H9 (cell line): ENCODE measurements at regions not wholly inside any gene's neighbourhood (a gene's known extent, or its start where the extent isn't known, plus 50 kb on each side); places are given as distances from the start of the nearest gene placed in this dataset.

Source experiments
- DNase-seq: peaks from one replicate; pipeline ENCODE4 v3.0.0-alpha.2; 2017
- H2AFZ ChIP-seq: one replicate; pipeline ENCODE4 v1.6.1; 2013; ENCODE audit warnings: mild to moderate bottlenecking, low read length, control low read depth, moderate library complexity
- H2AK5ac ChIP-seq: 2 replicates; pipeline ENCODE4 v1.6.1; 2013; ENCODE audit warnings: low read length, control low read depth, mixed read lengths; ENCODE audit not compliant: insufficient read length
- H2BK120ac ChIP-seq: one replicate; pipeline ENCODE4 v1.6.1; 2013; ENCODE audit warnings: low read depth, mild to moderate bottlenecking, low read length, control low read depth, inconsistent platforms; ENCODE audit not compliant: poor library complexity, severe bottlenecking
- H2BK12ac ChIP-seq: 2 replicates; pipeline ENCODE4 v1.6.1; 2013; ENCODE audit warnings: low read length, control low read depth, mixed read lengths, low read depth; ENCODE audit not compliant: insufficient read length
- H2BK15ac ChIP-seq: 2 replicates; pipeline ENCODE4 v1.6.1; 2013; ENCODE audit warnings: low read depth, low read length, control low read depth
- H2BK20ac ChIP-seq: one replicate; pipeline ENCODE4 v1.6.1; 2013; ENCODE audit warnings: low read depth, mild to moderate bottlenecking, low read length, control low read depth, inconsistent platforms; ENCODE audit not compliant: poor library complexity, severe bottlenecking
- H2BK5ac ChIP-seq: 2 replicates; pipeline ENCODE4 v1.6.1; 2013; ENCODE audit warnings: low read length, control low read depth, mixed read lengths; ENCODE audit not compliant: insufficient read length
- H3K14ac ChIP-seq: 2 replicates; pipeline ENCODE4 v1.6.1; 2013; ENCODE audit warnings: low read length, control low read depth; ENCODE audit not compliant: insufficient read depth
- H3K18ac ChIP-seq: 2 replicates; pipeline ENCODE4 v1.6.1; 2013; ENCODE audit warnings: low read depth, mild to moderate bottlenecking, mixed read lengths, low read length, control low read depth; ENCODE audit not compliant: insufficient read length
- H3K23ac ChIP-seq: 2 replicates; pipeline ENCODE4 v1.6.1; 2013; ENCODE audit warnings: low read length, control low read depth, mixed read lengths, low read depth; ENCODE audit not compliant: insufficient read length
- H3K23me2 ChIP-seq: 2 replicates; pipeline ENCODE4 v1.6.1; 2013; ENCODE audit warnings: low read depth, mild to moderate bottlenecking, mixed read lengths, low read length, control low read depth; ENCODE audit not compliant: insufficient read length, poor library complexity, severe bottlenecking
- H3K27ac ChIP-seq: 2 replicates; pipeline ENCODE4 v1.5.1; 2013; ENCODE audit warnings: low read length, control low read depth, mixed read lengths, low read depth; ENCODE audit not compliant: insufficient read length
- H3K27me3 ChIP-seq: 2 replicates; pipeline ENCODE4 v1.6.1; 2013; ENCODE audit warnings: low read length, control low read depth, inconsistent platforms; ENCODE audit not compliant: insufficient read depth
- H3K4ac ChIP-seq: 2 replicates; pipeline ENCODE4 v1.6.1; 2013; ENCODE audit warnings: low read depth, mild to moderate bottlenecking, control low read depth, inconsistent platforms, low read length, moderate library complexity
- H3K4me1 ChIP-seq: 2 replicates; pipeline ENCODE4 v1.6.1; 2013; ENCODE audit warnings: low read length, control low read depth, inconsistent platforms; ENCODE audit not compliant: insufficient read depth
- H3K4me2 ChIP-seq: 2 replicates; pipeline ENCODE4 v1.6.1; 2013; ENCODE audit warnings: low read length, control low read depth, mixed read lengths; ENCODE audit not compliant: insufficient read length, insufficient read depth
- H3K56ac ChIP-seq: 2 replicates; pipeline ENCODE4 v1.6.1; 2013; ENCODE audit warnings: low read depth, mild to moderate bottlenecking, mixed read lengths, low read length, control low read depth; ENCODE audit not compliant: insufficient read length
- H3K79me1 ChIP-seq: 2 replicates; pipeline ENCODE4 v1.6.1; 2013; ENCODE audit warnings: low read depth, mild to moderate bottlenecking, moderate library complexity, low read length, control low read depth, inconsistent platforms; ENCODE audit not compliant: insufficient read depth, poor library complexity, severe bottlenecking
- H3K79me2 ChIP-seq: 2 replicates; pipeline ENCODE4 v1.6.1; 2013; ENCODE audit warnings: low read length, control low read depth, inconsistent platforms; ENCODE audit not compliant: insufficient read depth
- H3K9ac ChIP-seq: 2 replicates; pipeline ENCODE4 v1.6.1; 2013; ENCODE audit warnings: low read length, control low read depth, mixed read lengths; ENCODE audit not compliant: insufficient read length; ENCODE audit errors: extremely low read depth
- H3K9me3 ChIP-seq: one replicate; pipeline ENCODE4 v1.6.1; 2013; ENCODE audit warnings: low read depth, low read length, inconsistent platforms; ENCODE audit not compliant: control insufficient read depth
- H3T11ph ChIP-seq: one replicate; pipeline ENCODE4 v1.6.1; 2013; ENCODE audit warnings: mild to moderate bottlenecking, low read length, control low read depth, inconsistent platforms
- H4K20me1 ChIP-seq: one replicate; pipeline ENCODE4 v1.6.1; 2013; ENCODE audit not compliant: control insufficient read depth, insufficient read length, insufficient read depth
- H4K5ac ChIP-seq: 2 replicates; pipeline ENCODE4 v1.6.1; 2013; ENCODE audit warnings: low read depth, mild to moderate bottlenecking, mixed read lengths, low read length, control low read depth; ENCODE audit not compliant: insufficient read length
- H4K8ac ChIP-seq: replicated peaks from 2 replicates; pipeline ENCODE4 v1.6.1; 2013; ENCODE audit warnings: low read length, control low read depth, mixed read lengths, low read depth; ENCODE audit not compliant: insufficient read length
- H4K91ac ChIP-seq: 2 replicates; pipeline ENCODE4 v1.6.1; 2013; ENCODE audit warnings: low read depth, mild to moderate bottlenecking, moderate library complexity, mixed read lengths, low read length, control low read depth; ENCODE audit not compliant: insufficient read length
- H3K27ac Mint-ChIP-seq, 3 experiments: 2 replicates in 2 of 3; 3 replicates in 1 of 3; pipeline ENCODE4 v1.8.0; 2020 to 2021; ENCODE audit warnings: mixed read lengths in 3 of 3, mild to moderate bottlenecking in 1 of 3, moderate library complexity in 1 of 3
- H3K27me3 Mint-ChIP-seq: 2 replicates; pipeline ENCODE4 v1.8.0; 2021; ENCODE audit warnings: low read depth, mild to moderate bottlenecking, moderate library complexity, mixed read lengths
- H3K36me3 Mint-ChIP-seq, 3 experiments: 2 replicates in 2 of 3; 3 replicates in 1 of 3; pipeline ENCODE4 v1.8.0; 2020 to 2021; ENCODE audit warnings: low read depth in 3 of 3, mixed read lengths in 3 of 3; ENCODE audit not compliant: insufficient read depth in 1 of 3
- H3K4me1 Mint-ChIP-seq, 2 experiments: 2 replicates each; pipeline ENCODE4 v1.8.0; 2020; ENCODE audit warnings: mixed read lengths in 2 of 2
- H3K4me3 Mint-ChIP-seq, 2 experiments: 2 replicates in 1 of 2; 3 replicates in 1 of 2; pipeline ENCODE4 v1.8.0; 2020 to 2021; ENCODE audit warnings: mild to moderate bottlenecking in 2 of 2, mixed read lengths in 2 of 2, moderate library complexity in 1 of 2
- H3K9me3 Mint-ChIP-seq, 2 experiments: 2 replicates in 1 of 2; 3 replicates in 1 of 2; pipeline ENCODE4 v1.8.0; 2020; ENCODE audit warnings: mild to moderate bottlenecking in 2 of 2, mixed read lengths in 2 of 2, moderate library complexity in 1 of 2
- CTCF ChIP-seq: fragments of 200-600 bp; sonication (generic); conservative IDR thresholded peaks from 3 replicates; pipeline ENCODE4 v1.8.0; 2021; ENCODE audit warnings: antibody characterized with exemption, mild to moderate bottlenecking
- WGBS: extraction: QIAGEN DNeasy Blood & Tissue Kit; methylation state at CpG from one replicate; pipeline ENCODE4 v1.1.7; 2013; ENCODE audit warnings: missing lambda C conversion rate, low lambda C conversion rate, mixed read lengths; ENCODE audit not compliant: insufficient read length; ENCODE audit errors: extremely low coverage; 5-methylcytosine and 5-hydroxymethylcytosine counted together

DNA sequence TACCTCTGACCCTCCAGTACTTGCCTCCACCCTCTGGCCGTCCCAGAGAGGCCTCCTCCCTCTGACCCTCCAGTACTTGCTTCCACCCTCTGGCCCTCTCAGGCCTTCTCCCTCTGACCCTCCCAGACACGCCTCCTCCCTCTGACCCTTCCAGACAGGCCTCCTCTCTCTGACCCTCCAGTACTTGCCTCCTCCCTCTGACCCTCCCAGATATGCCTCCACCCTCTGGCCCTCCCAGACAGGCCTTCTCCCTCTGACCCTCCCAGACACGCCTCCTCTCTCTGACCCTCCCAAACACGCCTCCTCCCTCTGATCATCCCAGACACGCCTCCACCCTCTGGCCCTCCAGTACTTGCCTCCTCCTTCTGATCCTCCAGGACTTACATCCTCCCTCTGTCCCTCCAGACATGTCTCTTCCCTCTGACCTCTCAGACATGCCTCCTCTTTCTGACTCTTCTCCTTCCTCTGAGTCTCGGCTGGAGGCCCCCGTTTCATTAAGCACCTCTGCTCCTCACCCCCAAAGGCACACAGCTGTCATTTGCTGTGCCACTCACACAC, 71.9 kb downstream of the PHETA1 start:
- Histone ChIP-seq H2BK15ac (no peak overlapping the region), H2BK20ac (no peak overlapping the region), H2AFZ (no peak overlapping the region), H4K5ac (no peak overlapping the region), H3K27me3 (no peaks in the 10 kb centered on the region), H3K23me2 (no peaks in the 10 kb centered on the region), H3K23ac (no peak overlapping the region), H3K18ac (no peak overlapping the region), H2BK5ac (no peak overlapping the region), H2BK120ac (no peak overlapping the region), H4K8ac (no peak overlapping the region), H3K9ac (no peak overlapping the region), H3K27ac (no peak overlapping the region), H2BK12ac (no peak overlapping the region), H3K4me2 (no peak overlapping the region), H3K56ac (no peak overlapping the region), H3K79me2 (no peaks in the 10 kb centered on the region), H4K20me1 (no peaks in the 10 kb centered on the region), H3K4me1 (no peaks in the 10 kb centered on the region), H4K91ac (no peak overlapping the region), H3K9me3 (no peaks in the 10 kb centered on the region), H3K14ac (no peak overlapping the region), H3K79me1 (no peaks in the 10 kb centered on the region), H3K4ac (no peak overlapping the region), H2AK5ac (no peak overlapping the region), H3T11ph (no peak overlapping the region)
- no peak overlapping the region for H3K4me3 Mint-ChIP-seq
- TF ChIP-seq CTCF, result no peak
- no peak for DNase-seq
- H3K4me1 Mint-ChIP-seq, result peaks cover 9 to 16% of the 10 kb centered on the region in 2 experiments
- no peak overlapping the region for H3K27ac Mint-ChIP-seq
- H3K27me3 Mint-ChIP-seq, result no peaks in the 10 kb centered on the region
- H3K9me3 Mint-ChIP-seq, result no peaks in the 10 kb centered on the region
- no CpG with 5 or more reads among the region's 7 CpGs for WGBS
- peaks cover 2 to 7% (median 2%) of the 10 kb centered on the region in 3 experiments; a peak in 6 of 7 replicates for H3K36me3 Mint-ChIP-seq
